ENCODE measurements at regions not wholly inside any gene's neighbourhood (a gene's known extent, or its start where the extent isn't known, plus 50 kb on each side); places are given as distances from the start of the nearest gene placed in this dataset.

DNA sequence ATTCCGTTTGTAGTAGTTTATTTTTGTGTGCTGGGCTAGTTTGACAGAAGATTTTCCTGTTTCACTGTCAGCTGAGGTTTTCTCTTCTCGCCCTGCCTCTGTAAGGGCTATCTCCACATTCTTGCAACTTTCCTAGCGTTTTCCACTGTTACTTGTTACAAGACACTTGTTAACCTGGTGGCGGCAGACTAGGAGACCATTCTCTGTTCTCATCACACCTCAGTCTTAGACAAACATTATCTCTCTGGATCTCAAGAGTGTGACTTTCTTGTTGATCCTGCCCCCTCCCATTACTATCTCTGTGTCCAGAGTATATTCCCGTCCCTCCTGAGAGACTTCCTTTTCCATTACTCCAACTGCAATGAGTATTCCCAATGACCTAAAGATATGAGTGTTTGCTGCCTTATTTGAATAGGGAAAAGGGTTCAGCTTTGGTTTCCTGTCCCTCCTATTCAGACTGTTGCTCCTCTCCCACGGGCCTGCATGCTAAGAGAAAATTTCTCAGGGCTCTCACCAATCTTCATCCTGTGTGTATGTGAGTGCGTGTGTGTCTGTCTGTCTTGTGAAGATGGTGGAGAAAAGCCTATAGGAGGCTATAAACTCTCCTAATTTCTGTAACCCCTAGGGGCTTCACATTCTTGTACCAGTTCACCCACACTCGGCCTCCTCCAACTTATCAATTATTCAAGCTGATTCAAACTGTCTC lies 722.4 kb upstream of the POT1 start:
- no peaks in the 10 kb centered on the region for H3K27me3 Mint-ChIP-seq
- no peak overlapping the region for H3K27ac Mint-ChIP-seq
- intact Hi-C loops (cut with DNase I, micrococcal nuclease): no loop called here
- ChIA-PET CTCF (no interaction called here), POLR2A (no interaction called here)
- no peak overlapping the region for H3K4me3 Mint-ChIP-seq
- DNase-seq (no peak), ATAC-seq (no peak)
- no peaks in the 10 kb centered on the region for H3K36me3 Mint-ChIP-seq (ENCODE audit: low read depth)
- H3K9me3 Mint-ChIP-seq (ENCODE audit: low read depth): peaks cover 15% of the 10 kb centered on the region
- no peaks in the 10 kb centered on the region for H3K4me1 Mint-ChIP-seq

DNA sequence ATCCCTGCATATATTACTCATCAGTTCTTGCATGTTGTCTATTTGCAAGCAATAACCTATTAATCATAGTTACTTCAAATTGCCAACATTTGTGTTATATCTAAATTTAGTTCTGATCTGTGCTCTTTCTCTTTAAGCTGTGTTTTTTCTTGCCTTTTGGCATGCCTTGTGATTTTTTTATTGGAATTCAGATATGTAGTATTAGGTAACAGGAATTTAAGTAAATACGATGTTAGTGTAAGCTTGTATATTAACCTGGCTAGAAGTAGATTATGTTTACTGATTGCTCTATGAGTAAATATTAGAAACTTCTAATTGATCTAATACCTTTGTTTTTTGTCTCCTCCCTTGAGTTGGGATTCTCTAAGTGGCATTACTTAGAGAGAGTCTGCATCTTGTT lies 718.9 kb upstream of the POT1 start:
- POLR2A ChIA-PET: no interaction called here
- no peak for DNase-seq
- intact Hi-C loops (cut with DNase I, micrococcal nuclease): no loop called here
- no peak overlapping the region for H3K27ac Mint-ChIP-seq
- no peaks in the 10 kb centered on the region for H3K36me3 Mint-ChIP-seq (ENCODE audit: low read depth)
- peaks cover 15% of the 10 kb centered on the region for H3K9me3 Mint-ChIP-seq (ENCODE audit: low read depth)
- H3K27me3 Mint-ChIP-seq: no peaks in the 10 kb centered on the region
- no peak for ATAC-seq
- no peaks in the 10 kb centered on the region for H3K4me1 Mint-ChIP-seq
- CTCF ChIA-PET: no interaction called here
- no peak overlapping the region for H3K4me3 Mint-ChIP-seq

DNA sequence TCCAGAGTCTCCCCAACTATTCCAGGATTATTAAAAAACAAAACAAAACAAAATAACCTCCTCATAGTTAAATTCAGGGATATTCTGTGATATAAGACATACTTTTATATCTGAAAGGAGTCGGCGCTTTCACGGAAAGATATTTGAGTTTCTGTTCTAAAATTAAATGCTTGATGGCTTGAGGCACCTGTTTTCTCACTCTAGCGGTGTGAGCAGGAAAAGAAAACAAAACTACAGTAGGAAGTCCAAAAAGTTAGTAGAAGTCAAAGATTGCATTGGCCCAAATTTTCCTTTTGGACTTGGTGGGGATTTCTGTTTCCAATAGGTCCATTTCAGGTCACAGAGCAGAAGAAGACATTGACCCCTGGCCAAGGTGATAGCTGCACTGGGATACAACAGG lies 716.1 kb upstream of the POT1 start:
- ChIA-PET CTCF (no interaction called here), POLR2A (no interaction called here)
- no peaks in the 10 kb centered on the region for H3K36me3 Mint-ChIP-seq (ENCODE audit: low read depth)
- intact Hi-C loops (cut with DNase I, micrococcal nuclease): no loop called here
- DNase-seq (no peak), ATAC-seq (no peak)
- no peak overlapping the region for H3K27ac Mint-ChIP-seq
- H3K4me1 Mint-ChIP-seq: no peaks in the 10 kb centered on the region
- H3K4me3 Mint-ChIP-seq: no peak overlapping the region
- no peaks in the 10 kb centered on the region for H3K27me3 Mint-ChIP-seq
- peaks cover 10% of the 10 kb centered on the region for H3K9me3 Mint-ChIP-seq (ENCODE audit: low read depth)

DNA sequence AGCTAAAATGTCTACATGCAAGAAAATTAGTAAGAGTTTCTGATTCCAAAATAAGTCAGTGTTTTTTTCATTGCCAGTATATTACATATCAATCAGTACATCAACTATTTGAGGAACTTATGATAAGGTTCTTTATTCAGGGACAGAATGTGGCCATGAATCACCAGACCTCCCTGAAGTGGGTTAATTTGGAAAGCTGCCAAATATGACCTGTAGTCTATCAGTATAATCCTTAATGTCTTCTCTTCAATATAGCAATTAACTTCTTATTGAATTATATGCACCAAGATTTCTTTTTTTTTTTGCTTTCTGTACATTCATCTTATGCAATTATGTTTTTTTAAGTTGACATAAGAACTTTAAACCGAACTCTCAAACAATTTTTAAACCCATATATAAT lies 714.5 kb upstream of the POT1 start:
- CTCF ChIA-PET: no interaction called here
- H3K27ac Mint-ChIP-seq: no peak overlapping the region
- no peaks in the 10 kb centered on the region for H3K36me3 Mint-ChIP-seq (ENCODE audit: low read depth)

DNA sequence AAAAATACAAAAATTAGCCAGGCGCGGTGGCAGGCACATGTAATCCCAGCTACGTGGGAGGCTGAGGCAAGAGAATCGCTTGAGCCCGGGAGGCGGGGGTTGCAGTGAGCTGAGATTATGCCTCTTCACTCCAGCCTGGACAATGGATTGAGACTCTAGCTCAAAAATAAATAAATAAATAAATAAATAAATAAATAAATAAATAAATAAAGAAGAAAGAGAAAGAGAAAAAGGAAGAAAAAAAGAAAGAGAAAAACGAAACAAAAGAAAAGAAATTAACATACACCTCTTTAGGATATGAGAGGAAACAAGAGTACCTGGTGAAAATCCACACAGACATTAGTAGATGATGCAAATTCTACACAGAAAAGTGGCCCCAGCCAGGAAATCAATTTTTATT lies 713.7 kb upstream of the POT1 start:
- Mint-ChIP-seq H3K27ac (no peak overlapping the region), H3K9me3 (ENCODE audit: low read depth) (peaks cover 5% of the 10 kb centered on the region), H3K36me3 (ENCODE audit: low read depth) (no peaks in the 10 kb centered on the region), H3K27me3 (no peaks in the 10 kb centered on the region), H3K4me1 (no peaks in the 10 kb centered on the region), H3K4me3 (no peak overlapping the region)
- intact Hi-C loops (cut with DNase I, micrococcal nuclease): no loop called here
- DNase-seq: no peak
- ChIA-PET CTCF (no interaction called here), POLR2A (no interaction called here)
- no peak for ATAC-seq

More for the DNA sequence above, 714.5 kb upstream of the POT1 start:
- no peaks in the 10 kb centered on the region for H3K4me1 Mint-ChIP-seq
- intact Hi-C loops (cut with DNase I, micrococcal nuclease): no loop called here
- ATAC-seq (no peak), DNase-seq (no peak)
- H3K9me3 Mint-ChIP-seq (ENCODE audit: low read depth): peaks cover 8% of the 10 kb centered on the region
- POLR2A ChIA-PET: no interaction called here
- no peak overlapping the region for H3K4me3 Mint-ChIP-seq
- no peaks in the 10 kb centered on the region for H3K27me3 Mint-ChIP-seq

DNA sequence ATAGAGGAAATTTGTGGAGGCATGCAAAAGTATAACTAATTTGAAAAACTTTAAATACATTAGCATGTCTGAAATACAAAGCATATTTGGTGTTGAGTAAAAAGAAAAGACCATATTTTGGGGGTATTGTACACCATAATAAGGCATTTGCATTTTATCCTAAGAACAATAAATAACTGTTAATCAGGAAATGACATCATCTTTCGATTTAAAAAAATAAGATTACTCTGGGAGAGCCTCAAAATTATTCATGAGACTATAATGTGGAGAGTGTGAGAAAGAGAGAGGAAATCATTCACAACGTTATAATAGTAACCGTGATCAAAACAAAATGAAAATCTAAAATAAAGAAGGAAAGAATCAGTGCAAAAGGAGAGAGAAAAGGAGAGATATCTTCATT lies 712.3 kb upstream of the POT1 start:
- intact Hi-C loops (cut with DNase I, micrococcal nuclease): no loop called here
- ChIA-PET CTCF (no interaction called here), POLR2A (no interaction called here)
- Mint-ChIP-seq H3K36me3 (ENCODE audit: low read depth) (no peaks in the 10 kb centered on the region), H3K27ac (no peak overlapping the region), H3K4me1 (no peaks in the 10 kb centered on the region), H3K4me3 (no peak overlapping the region), H3K27me3 (no peaks in the 10 kb centered on the region), H3K9me3 (ENCODE audit: low read depth) (peaks cover 3% of the 10 kb centered on the region)
- DNase-seq (no peak), ATAC-seq (no peak)

DNA sequence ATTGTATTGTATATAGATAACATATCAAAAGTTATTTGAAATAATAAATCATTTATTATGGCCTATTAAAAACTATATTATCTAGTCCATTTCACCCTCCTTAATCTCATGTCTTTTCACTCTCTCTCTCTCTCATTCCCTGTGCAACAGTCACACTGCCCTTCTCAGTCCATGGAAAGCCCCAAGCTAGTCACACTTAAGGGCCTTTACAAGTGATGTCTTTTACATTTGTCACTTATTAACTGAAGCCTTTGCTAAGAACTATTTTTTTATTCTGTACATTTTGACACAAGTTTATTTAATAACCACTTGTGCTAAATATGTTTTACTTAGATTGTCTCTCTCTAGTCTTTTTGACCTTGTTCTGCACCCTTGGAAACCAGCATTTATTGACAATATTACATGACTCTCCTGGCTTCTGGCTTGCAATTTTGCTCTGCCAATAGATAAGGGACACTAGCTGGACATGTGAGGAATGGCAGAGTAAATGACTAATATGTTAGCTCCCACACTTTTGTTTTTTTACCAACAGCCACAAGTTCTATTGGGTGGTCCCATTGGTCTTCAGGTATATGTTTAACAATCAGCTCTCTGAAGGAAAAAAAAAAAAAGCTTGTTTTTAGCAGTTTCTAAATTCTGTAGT lies 706.8 kb upstream of the POT1 start:
- Mint-ChIP-seq H3K27ac (no peak overlapping the region), H3K4me3 (no peak overlapping the region), H3K4me1 (no peaks in the 10 kb centered on the region), H3K27me3 (no peaks in the 10 kb centered on the region), H3K36me3 (ENCODE audit: low read depth) (no peaks in the 10 kb centered on the region), H3K9me3 (ENCODE audit: low read depth) (peaks cover 3% of the 10 kb centered on the region)
- DNase-seq (no peak), ATAC-seq (no peak)
- POLR2A ChIA-PET: no interaction called here
- intact Hi-C loops (cut with DNase I, micrococcal nuclease): no loop called here
- CTCF ChIA-PET: no interaction called here

DNA sequence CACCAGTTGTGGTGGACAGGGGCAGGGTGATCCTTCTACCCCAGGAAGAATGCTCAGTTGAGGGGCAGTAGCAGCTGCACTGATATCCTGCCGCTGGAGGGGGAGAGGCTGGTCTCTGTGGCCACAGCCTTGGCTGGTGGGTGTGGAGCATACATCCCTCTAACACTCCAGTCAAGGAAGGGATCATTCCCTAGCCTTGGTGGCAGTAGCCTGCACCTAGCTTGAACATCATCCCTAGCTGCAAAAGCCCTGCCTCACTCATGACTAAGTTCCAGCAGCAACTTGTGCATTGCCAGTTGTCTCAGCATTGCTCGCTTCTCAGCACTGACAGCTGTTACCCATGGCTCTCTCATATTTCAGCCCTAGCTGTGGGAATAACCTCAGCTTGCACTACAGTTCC lies 688.9 kb upstream of the POT1 start:
- no peak for ATAC-seq
- POLR2A ChIA-PET: no interaction called here
- H3K27me3 Mint-ChIP-seq: no peaks in the 10 kb centered on the region

DNA sequence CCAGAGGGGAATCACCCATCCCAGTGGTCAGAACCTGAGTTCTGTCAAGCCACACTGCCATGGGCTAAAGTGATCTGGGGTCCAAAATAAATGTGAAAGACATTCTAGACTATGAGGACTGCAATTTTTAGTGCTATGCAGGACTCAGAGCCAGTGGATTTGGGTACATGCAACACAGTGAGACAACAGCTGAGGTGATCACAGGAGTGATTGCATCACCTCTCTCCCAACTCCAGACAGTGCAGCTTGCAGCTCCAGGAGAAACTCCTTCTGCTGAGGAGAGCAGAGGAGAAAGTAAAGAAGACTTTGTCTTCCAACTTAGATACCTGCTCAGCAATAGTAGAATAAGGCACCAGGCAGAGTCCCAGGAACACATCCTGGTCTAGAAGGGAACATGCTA lies 682.0 kb upstream of the POT1 start:
- intact Hi-C loops (cut with DNase I, micrococcal nuclease): no loop called here
- no peak overlapping the region for H3K4me3 Mint-ChIP-seq
- H3K36me3 Mint-ChIP-seq (ENCODE audit: low read depth): no peaks in the 10 kb centered on the region
- no peaks in the 10 kb centered on the region for H3K27me3 Mint-ChIP-seq
- DNase-seq (no peak), ATAC-seq (no peak)
- H3K27ac Mint-ChIP-seq: no peak overlapping the region
- ChIA-PET CTCF (no interaction called here), POLR2A (no interaction called here)
- peaks cover 7% of the 10 kb centered on the region for H3K9me3 Mint-ChIP-seq (ENCODE audit: low read depth)
- no peaks in the 10 kb centered on the region for H3K4me1 Mint-ChIP-seq

More for the DNA sequence above, 688.9 kb upstream of the POT1 start:
- DNase-seq: no peak
- no peak overlapping the region for H3K27ac Mint-ChIP-seq
- no peak overlapping the region for H3K4me3 Mint-ChIP-seq
- no peaks in the 10 kb centered on the region for H3K36me3 Mint-ChIP-seq (ENCODE audit: low read depth)
- H3K4me1 Mint-ChIP-seq: no peaks in the 10 kb centered on the region
- peaks cover 18% of the 10 kb centered on the region for H3K9me3 Mint-ChIP-seq (ENCODE audit: low read depth)
- CTCF ChIA-PET: no interaction called here
- intact Hi-C loops (cut with DNase I, micrococcal nuclease): no loop called here

DNA sequence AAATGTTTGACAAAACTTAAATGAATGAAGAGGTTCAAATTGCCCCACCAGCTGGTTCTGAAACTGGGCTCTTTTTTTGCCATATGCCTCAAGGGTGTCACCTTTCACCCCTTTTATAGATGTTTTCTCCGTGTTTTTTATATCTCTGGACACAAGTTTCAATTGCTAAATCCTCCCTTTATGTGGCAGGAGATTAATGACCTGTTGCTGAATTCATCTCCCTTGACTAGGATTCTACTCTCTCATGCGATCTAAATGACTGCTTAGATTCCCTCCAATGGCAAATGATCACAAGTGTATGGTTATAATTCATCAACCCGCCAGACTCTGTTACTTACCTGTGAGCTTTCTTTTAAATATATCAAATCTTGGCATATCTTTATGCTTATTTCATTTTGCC lies 677.0 kb upstream of the POT1 start:
- Mint-ChIP-seq H3K27me3 (no peaks in the 10 kb centered on the region), H3K4me1 (no peaks in the 10 kb centered on the region), H3K9me3 (ENCODE audit: low read depth) (peaks cover 2% of the 10 kb centered on the region), H3K27ac (no peak overlapping the region), H3K4me3 (no peak overlapping the region), H3K36me3 (ENCODE audit: low read depth) (no peaks in the 10 kb centered on the region)
- ChIA-PET CTCF (interaction anchor here (1.1 kb wide), 1 partner anchor 19 kb away, joined by 3 read pairs; no protein-coding TSS in a partner anchor), POLR2A (no interaction called here)
- no peak for ATAC-seq
- intact Hi-C loops (cut with DNase I, micrococcal nuclease): no loop called here
- no peak for DNase-seq

DNA sequence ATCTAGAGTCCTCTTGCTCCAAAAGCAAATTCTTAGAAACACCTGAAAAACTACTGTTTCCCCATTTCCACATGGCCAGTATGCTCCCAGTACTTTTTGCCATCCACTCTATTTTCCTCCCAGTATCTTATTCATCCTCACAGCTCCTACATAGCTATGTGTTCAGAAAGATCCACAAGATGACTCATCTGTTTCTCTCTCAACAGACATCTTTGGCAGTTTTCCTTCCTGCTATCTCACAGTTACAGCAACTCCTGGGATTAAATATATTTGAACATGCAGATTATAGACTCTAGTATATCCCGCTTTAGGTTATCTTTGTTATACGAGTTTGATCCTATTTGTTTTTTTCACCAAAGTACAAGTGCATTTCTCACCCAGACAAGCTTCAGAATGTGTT lies 675.6 kb upstream of the POT1 start:
- DNase-seq: no peak
- Mint-ChIP-seq H3K9me3 (ENCODE audit: low read depth) (peaks cover 2% of the 10 kb centered on the region), H3K4me1 (no peaks in the 10 kb centered on the region), H3K36me3 (ENCODE audit: low read depth) (no peaks in the 10 kb centered on the region), H3K27ac (no peak overlapping the region), H3K4me3 (no peak overlapping the region), H3K27me3 (no peaks in the 10 kb centered on the region)
- POLR2A ChIA-PET: no interaction called here
- ATAC-seq: no peak
- CTCF ChIA-PET: no interaction called here
- intact Hi-C loops (cut with DNase I, micrococcal nuclease): no loop called here

DNA sequence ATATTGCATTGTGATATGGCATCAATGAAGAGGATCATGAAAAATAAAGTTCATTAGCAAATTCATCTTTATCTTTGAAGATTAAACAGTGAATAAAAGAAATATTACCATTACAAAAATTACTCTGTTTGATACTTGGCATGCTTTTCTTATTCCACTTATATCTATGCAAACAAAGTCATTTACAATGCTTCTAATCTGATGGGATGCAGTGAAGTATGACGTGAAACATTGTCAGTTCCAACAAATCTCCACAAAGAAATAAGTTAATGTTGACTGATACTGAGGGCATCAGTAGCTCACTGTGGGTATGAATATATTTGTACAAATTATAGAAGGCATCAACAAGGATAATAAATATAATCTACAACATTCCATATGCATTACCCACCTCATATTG lies 672.8 kb upstream of the POT1 start:
- Mint-ChIP-seq H3K27ac (no peak overlapping the region), H3K4me1 (no peaks in the 10 kb centered on the region), H3K27me3 (no peaks in the 10 kb centered on the region), H3K9me3 (ENCODE audit: low read depth) (no peaks in the 10 kb centered on the region), H3K4me3 (no peak overlapping the region), H3K36me3 (ENCODE audit: low read depth) (no peaks in the 10 kb centered on the region)
- intact Hi-C loops (cut with DNase I, micrococcal nuclease): no loop called here
- DNase-seq (no peak), ATAC-seq (no peak)
- CTCF ChIA-PET: no interaction called here
- POLR2A ChIA-PET: no interaction called here

DNA sequence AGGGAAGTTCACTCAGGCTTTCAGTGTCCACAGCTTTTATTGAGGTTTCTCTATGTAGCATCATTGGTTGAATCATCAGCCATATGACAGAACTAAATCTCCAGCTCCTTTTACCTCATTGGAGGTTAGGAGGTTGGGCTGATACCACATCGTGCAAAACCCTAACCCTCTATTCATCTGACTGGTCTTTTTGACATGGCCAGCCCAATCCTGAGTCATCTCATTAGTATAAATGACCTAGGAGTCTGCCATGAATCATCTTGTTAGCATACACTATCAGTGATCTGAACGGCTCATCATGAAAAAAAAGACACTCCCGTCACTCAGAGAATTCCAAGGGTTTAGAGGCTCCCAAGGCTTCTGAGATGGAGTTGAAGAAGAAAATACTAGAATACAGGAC lies 669.8 kb upstream of the POT1 start:
- no peaks in the 10 kb centered on the region for H3K36me3 Mint-ChIP-seq (ENCODE audit: low read depth)
- POLR2A ChIA-PET: no interaction called here
- no peaks in the 10 kb centered on the region for H3K9me3 Mint-ChIP-seq (ENCODE audit: low read depth)
- intact Hi-C loops (cut with DNase I, micrococcal nuclease): no loop called here
- CTCF ChIA-PET: no interaction called here
- H3K4me1 Mint-ChIP-seq: no peaks in the 10 kb centered on the region
- no peak overlapping the region for H3K4me3 Mint-ChIP-seq
- no peak overlapping the region for H3K27ac Mint-ChIP-seq
- DNase-seq: no peak
- H3K27me3 Mint-ChIP-seq: no peaks in the 10 kb centered on the region
- ATAC-seq: no peak

All from activated CD4-positive, alpha-beta T cell treated with anti-CD3 and anti-CD28 coated beads for 36 hours (primary cell).